GM21515 (cell line): ENCODE measurements at regions not wholly inside any gene's neighbourhood (a gene's known extent, or its start where the extent isn't known, plus 50 kb on each side); places are given as distances from the start of the nearest gene placed in this dataset.

Source experiments
- ATAC-seq: cut with Tn5 transposase; IDR thresholded peaks from one replicate; pipeline ENCODE4 v1.9.1; 2021; ENCODE audit not compliant: unreplicated experiment

DNA sequence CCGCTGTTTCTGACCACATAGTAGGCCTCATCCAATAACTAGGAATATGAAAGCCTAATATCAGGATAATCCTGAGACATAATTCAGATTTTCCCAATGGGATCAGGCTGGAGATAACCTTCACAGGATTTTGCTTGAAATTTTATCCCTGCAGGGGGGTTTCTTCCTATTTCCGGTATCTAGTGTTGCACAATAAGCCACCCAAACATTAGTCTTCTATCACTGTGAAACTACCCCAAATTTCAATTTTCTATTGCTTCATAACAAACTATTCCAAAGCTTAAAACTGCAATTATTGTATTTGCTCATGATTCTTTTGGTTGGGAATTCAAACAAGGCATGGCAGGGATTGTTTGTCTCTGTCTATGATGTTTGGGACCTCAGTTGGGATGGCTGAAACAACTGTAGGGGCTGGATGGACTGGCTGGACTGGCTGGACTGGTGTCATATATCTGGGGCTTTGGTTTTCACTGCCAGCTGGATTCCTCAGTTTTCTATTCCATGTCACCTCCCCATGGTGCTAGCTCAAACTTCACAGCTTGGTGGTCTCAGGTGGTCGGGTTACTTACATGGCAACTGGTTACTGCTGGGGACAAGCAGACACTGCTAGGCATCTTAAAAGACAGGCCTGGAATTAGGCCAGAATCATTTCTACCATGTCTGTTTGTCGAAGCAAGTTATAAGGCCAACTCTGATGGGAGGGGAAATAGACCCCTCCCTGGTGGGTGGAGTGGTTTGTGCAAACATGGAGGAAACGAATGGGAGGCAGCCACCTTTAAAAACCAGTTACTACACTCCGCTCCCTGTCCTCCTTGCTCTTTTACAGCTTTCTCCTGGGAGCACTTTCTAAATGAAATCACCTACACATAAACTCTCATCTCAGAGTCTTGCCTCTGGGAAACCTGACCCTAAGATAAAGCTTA lies 88.2 kb upstream of the STT3B start:
- ATAC-seq = no peak

DNA sequence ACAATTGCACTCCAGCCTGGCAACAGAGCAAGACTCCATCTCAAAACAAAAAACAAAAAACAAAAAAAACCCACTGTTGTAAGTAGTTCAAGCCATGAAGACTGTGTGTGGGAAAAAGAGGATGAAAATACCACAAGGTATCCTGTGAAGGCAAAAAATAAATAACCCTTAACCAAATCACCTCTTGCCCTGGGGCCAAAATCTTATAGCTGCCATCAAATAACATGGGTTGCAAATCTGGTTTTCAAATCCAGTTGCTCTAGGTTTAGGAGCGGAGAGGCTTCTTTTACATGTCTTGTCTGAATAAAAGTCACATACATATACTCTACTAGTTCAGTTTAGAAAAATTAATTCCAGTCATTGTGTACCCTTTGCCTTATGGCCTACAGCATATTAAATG lies 87.0 kb upstream of the STT3B start:
- no peak for ATAC-seq

GRCh38 chr3:31448035-31448881 lies 84.5 kb upstream of the STT3B start:
- ATAC-seq = peak; percentile 57

DNA sequence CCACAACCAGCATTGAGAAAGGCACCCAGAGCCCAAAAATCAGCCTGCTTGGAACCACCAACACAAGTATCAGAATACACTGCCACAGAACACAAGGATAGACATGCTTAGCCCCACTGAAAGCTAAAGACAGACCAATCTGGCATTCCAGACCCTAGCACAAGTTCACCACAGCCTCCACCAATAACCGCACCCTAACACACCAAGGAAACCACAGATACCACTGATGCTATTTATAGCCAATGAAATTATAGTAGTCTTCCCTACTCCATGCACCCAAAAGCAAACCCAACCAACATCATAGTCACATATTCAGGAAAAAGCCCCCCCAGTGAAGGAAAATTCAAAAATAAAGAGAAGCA lies 83.9 kb upstream of the STT3B start:
- peak; percentile 50 for ATAC-seq

GRCh38 chr3:31449318-31449717 lies 83.4 kb upstream of the STT3B start:
- no peak for ATAC-seq

GRCh38 chr3:31450345-31450744 lies 82.4 kb upstream of the STT3B start:
- no peak for ATAC-seq

DNA sequence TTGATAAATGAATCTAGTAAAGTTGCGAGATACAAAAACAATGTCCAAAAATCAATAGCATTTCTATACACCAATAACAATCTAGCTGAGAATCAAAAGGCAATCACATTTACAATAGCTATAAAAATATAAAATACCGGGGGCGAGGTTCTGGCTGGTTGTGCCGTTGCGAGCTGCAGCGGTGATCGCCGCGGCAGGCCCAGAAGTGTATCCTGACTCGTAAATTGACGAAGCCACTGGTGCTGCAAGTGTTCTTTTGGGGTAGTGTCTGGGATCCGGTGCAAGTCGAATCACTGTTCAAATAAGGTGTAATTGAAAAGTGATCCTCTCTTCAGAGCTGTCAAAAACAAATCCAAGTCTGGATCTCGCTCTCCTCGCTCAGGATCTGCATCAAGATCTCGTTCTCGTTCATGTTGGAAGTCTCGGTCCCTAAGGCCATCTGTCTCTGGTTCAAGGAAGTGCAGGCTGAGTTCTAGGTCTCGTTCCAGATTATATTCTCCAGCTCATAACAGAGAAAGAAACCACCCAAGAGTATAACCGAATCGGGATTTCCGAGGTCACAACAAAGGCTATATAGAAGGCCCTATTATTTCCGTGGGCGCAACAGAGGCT lies 80.1 kb upstream of the STT3B start:
- no peak for ATAC-seq

DNA sequence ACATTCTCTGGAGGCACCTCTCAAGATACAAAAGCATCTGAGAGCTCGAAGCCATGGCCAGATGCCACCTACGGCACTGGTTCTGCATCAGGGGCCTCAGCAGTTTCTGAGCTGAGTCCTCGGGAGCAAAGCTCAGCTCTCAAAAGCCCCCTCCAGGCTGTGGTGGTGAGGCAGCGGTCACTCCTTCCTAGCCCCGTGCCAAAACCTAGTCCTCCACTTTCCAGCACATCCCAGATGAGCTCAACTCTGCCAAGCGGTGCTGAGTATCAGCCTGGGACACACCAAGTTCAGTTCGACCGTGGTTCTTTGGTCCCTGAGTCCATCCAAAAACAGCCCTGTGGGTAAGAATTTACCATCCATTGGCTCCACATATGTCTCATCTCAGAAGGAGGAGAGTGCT lies 79.3 kb upstream of the STT3B start:
- ATAC-seq = no peak

DNA sequence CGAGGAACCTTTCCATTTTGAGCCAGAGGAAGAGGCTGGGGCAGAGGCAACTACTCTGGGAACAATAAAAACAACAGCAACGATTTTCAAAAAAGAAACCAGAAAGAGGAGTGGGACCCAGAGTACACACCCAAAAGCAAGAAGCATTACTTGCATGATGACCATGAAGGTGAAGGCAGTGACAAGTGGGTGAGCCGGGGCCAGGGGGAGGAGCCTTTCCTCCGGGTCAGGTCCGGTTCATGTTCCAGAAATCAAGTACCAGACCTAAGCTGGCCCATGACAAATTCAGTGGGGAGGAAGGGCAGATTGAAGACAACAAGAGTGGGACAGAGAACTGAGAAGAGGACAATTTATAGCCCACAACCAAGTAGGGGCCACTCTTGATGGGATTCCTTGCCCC lies 77.2 kb upstream of the STT3B start:
- no peak for ATAC-seq

GRCh38 chr3:31456373-31456772 lies 76.4 kb upstream of the STT3B start:
- ATAC-seq = no peak

DNA sequence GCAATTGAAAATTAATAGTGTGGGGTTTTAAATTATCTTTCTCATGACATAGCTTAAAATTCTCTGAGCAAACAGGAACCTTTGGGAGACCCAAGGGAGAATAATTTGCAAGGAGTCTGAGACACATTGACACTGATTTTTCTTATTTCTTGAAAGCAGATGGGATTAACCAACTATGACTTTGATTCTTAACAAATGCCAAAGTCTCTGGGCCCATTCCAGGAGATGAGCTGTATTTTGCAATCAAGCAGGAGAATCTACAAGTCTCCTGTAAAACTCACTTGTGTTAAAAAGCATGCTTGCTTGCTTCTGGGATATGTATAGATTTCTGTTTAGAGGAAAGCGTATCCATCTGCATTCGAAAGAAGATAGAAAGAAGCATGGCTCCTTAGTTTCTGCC lies 71.3 kb upstream of the STT3B start:
- ATAC-seq = no peak

- peak; percentile 88 for ATAC-seq
Observed at GRCh38 chr3:31462050-31462569, 70.6 kb upstream of the STT3B start.

DNA sequence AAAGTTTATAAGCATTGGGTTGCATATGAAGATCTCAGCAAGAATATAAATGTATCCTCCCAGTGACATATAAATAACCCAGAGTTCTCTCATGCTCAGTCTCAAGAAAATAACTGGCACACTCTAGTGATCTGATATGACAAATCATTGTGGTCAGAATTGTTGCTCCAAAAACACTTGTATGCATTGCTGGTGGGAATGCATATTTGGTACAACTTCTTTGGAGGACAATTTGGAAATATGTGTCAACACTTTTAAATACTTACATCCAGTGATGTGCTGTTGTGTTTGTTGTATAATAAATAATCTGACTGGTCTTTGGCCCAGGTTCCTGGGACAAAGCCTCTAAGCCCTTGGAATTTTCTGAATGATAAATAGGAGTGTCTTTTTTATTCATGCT lies 66.7 kb upstream of the STT3B start:
- no peak for ATAC-seq

- no peak for ATAC-seq
Observed at GRCh38 chr3:31466866-31467265, 65.9 kb upstream of the STT3B start.

GRCh38 chr3:31468433-31468832 lies 64.3 kb upstream of the STT3B start:
- no peak for ATAC-seq

DNA sequence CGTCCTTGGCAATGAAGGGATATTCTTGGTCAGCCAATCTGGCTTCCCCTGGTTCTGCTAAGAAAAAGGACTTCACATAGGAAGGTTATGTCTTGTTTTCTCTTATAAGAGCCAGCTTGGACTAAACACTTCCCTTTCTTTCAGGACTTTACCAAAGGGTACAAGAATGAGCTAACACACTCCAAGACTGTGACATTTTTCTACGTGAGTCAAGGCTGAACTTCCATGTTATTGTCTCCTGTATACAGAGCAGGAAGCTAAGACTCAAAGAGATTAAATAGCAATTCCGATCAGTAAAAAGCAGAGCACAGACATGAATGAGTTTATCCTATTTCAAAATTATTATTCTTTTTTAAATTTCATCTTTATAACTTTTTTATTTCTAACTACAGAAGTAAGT lies 63.3 kb upstream of the STT3B start:
- no peak for ATAC-seq

GRCh38 chr3:31472479-31473390 lies 60.0 kb upstream of the STT3B start:
- ATAC-seq = no peak

GRCh38 chr3:31476209-31476608 lies 56.5 kb upstream of the STT3B start:
- ATAC-seq = no peak

DNA sequence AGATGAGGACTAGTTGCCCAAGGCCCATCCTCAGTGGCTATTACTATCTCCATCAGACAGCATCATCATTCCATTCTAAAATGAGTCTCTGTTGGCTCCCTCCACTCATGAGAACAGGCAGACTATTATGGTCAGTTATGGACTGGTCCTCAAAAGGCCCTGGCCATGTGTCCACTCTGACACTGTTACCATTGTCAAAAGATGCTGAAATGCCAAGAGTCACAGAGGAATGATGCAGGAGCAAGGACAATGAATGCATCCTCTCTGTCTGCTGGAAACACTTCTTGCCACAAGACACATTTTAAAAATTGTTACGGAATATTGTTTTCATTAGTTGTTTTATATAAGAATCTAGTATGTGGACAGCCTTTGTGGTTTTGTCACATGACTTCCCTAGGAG lies 53.3 kb upstream of the STT3B start:
- no peak for ATAC-seq

GRCh38 chr3:31481697-31482096 lies 51.0 kb upstream of the STT3B start:
- ATAC-seq = no peak
